ENCODE measurements at regions not wholly inside any gene's neighbourhood (a gene's known extent, or its start where the extent isn't known, plus 50 kb on each side); places are given as distances from the start of the nearest gene placed in this dataset.

DNA sequence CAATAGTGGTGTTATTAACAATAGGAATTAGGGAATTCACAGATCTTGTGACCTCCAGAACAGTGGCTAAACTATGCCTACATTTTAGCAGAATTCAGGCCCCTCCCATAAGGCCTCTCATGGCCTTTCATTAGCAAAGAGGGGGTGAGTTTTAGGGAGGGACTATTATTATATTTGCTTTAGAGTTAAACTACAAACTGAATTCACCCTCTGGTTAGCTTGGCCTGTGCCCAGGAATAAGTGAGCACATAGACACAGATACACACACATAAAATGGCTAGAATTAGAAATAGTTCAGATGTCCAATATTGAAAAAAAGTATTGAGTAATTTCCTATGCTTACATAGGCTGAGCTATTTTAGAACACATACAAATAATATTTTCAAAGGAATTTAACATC is 818.8 kb upstream of the COBL start:
- H3K27ac ChIP-seq: no peak overlapping the region
- intact Hi-C loops (cut with DNase I): no loop called here
- no peak overlapping the region for H3K4me3 ChIP-seq
- H3K36me3 ChIP-seq: no peaks in the 10 kb centered on the region
- DNase-seq (no peak), ATAC-seq (no peak)
- no peaks in the 10 kb centered on the region for H3K4me1 ChIP-seq
- H3K9me3 ChIP-seq: peaks cover 0 to 31% (median 0%) of the 10 kb centered on the region in 11 donors
- TF ChIP-seq, protein P1, sequence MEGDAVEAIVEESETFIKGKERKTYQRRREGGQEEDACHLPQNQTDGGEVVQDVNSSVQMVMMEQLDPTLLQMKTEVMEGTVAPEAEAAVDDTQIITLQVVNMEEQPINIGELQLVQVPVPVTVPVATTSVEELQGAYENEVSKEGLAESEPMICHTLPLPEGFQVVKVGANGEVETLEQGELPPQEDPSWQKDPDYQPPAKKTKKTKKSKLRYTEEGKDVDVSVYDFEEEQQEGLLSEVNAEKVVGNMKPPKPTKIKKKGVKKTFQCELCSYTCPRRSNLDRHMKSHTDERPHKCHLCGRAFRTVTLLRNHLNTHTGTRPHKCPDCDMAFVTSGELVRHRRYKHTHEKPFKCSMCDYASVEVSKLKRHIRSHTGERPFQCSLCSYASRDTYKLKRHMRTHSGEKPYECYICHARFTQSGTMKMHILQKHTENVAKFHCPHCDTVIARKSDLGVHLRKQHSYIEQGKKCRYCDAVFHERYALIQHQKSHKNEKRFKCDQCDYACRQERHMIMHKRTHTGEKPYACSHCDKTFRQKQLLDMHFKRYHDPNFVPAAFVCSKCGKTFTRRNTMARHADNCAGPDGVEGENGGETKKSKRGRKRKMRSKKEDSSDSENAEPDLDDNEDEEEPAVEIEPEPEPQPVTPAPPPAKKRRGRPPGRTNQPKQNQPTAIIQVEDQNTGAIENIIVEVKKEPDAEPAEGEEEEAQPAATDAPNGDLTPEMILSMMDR (IDR thresholded peaks at IDR 0.05): no peak
- H3K27me3 ChIP-seq: no peaks in the 10 kb centered on the region

DNA sequence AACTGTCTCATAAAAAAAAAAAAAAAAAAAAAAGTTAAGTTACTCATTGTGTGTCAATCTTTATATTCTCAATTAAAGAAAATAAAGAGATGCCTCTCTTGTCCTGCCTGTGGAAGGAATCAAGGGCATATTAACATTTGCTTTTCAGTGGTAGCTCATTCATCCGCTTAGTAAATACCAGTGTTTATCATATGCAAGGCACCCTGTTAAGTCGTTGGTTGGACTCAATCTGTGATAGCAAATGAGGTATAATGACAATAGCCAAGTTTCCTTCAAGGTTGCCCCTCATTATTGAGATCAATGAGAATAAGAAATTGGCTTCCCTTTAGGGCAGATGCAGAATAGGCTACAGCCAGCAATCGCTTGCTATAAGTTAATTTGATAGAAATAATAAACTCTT is 812.7 kb upstream of the COBL start:
- Histone ChIP-seq H3K4me3 (no peak overlapping the region), H3K9me3 (peaks cover 0 to 14% (median 0%) of the 10 kb centered on the region in 11 donors), H3K27me3 (no peaks in the 10 kb centered on the region), H3K4me1 (no peaks in the 10 kb centered on the region), H3K27ac (no peak overlapping the region), H3K36me3 (no peaks in the 10 kb centered on the region)
- intact Hi-C loops (cut with DNase I): no loop called here
- ATAC-seq (no peak), DNase-seq (no peak)
- 69 to 76% methylated on average over 3 of the region's 3 CpGs for WGBS, 2 donors
- TF ChIP-seq, protein P1 (IDR thresholded peaks at IDR 0.05): no peak

DNA sequence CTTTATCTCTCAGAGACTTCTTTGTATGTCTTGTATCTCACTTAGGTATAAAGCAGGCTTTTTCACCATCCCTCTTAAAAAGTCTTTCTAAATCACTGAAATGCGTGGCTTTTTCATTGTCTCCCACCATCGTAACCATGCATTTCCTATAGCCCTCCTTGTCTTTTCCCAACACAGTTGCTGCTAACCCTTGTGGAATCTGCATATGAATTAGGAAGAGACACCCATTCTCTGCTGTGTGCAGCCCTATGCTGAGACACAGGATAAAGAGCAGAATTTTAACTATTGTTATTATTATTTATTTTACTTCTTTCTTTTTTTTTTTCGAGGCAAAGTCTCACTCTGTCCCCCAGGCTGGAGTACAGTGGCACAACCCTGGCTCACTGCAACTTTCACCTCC is 804.3 kb upstream of the COBL start:
- no peak for DNase-seq
- TF ChIP-seq, protein P1 (IDR thresholded peaks at IDR 0.05): no peak
- intact Hi-C loops (cut with DNase I): no loop called here
- Histone ChIP-seq H3K27ac (no peak overlapping the region), H3K27me3 (peaks cover 0 to 6% (median 0%) of the 10 kb centered on the region in 7 donors), H3K9me3 (no peaks in the 10 kb centered on the region), H3K4me1 (no peaks in the 10 kb centered on the region), H3K36me3 (no peaks in the 10 kb centered on the region), H3K4me3 (no peak overlapping the region)
- no peak for ATAC-seq
- 34 to 41% methylated on average over 3 of the region's 3 CpGs for WGBS, 2 donors

DNA sequence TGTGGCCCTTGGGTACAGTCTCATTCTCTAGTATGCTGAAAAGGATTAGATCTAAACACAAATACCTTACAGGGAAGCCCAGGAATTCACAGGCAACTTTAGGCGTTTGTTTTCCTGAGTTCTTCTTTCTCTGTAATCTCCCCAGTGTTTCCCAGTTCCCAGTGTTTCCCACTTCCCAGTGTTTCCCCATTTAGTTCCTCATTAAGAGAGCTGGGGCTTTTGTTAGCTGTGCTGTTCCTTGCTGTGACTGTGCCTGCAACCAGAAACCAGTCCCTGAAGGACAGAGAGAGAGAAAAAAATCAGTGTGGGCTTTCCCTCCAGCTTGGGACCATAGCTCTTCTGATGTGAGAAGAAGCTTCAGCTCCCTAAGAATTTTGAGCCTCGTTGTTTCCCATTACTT is 802.9 kb upstream of the COBL start:
- WGBS, 2 donors: 14 to 19% methylated on average over 2 of the region's 2 CpGs
- H3K4me1 ChIP-seq: no peaks in the 10 kb centered on the region
- H3K36me3 ChIP-seq: no peaks in the 10 kb centered on the region
- TF ChIP-seq, protein P1 (IDR thresholded peaks at IDR 0.05): no peak
- H3K27me3 ChIP-seq: peaks cover 0 to 6% (median 0%) of the 10 kb centered on the region in 7 donors
- H3K4me3 ChIP-seq: no peak overlapping the region
- no peak overlapping the region for H3K27ac ChIP-seq
- no peaks in the 10 kb centered on the region for H3K9me3 ChIP-seq
- intact Hi-C loops (cut with DNase I): no loop called here
- no peak for DNase-seq
- ATAC-seq: no peak

DNA sequence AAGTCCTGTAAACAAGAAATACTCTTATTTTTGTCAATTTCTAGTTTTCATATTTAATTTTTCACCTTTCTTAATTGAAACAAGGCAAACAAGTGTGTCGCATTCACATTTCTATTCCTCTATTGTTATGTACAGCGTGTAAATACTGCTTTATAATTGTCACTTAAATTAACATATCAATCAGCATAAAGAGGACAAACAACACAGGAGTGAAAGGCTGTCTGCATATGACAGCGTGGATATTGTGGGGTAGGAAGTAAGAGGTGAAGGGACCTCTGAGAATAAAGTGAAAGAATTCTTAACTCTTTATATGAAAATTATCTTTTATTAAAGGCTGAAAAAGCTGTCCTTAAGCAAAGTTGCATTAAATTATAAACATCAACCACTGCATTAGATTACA is 797.9 kb upstream of the COBL start:
- Histone ChIP-seq H3K4me3 (no peak overlapping the region), H3K4me1 (no peaks in the 10 kb centered on the region), H3K9me3 (no peaks in the 10 kb centered on the region), H3K27ac (no peak overlapping the region), H3K36me3 (no peaks in the 10 kb centered on the region), H3K27me3 (peaks cover 0 to 6% (median 0%) of the 10 kb centered on the region in 7 donors)
- WGBS, 2 donors: 49 to 52% methylated on average over 3 of the region's 3 CpGs
- no peak for ATAC-seq
- intact Hi-C loops (cut with DNase I): no loop called here
- TF ChIP-seq, protein P1 (IDR thresholded peaks at IDR 0.05): no peak
- DNase-seq: no peak

Data from heart right ventricle (tissue), 16 donors.